GM12801 (cell line): ENCODE measurements at regions not wholly inside any gene's neighbourhood (a gene's known extent, or its start where the extent isn't known, plus 50 kb on each side); places are given as distances from the start of the nearest gene placed in this dataset.

Experiments used
- CTCF ChIP-seq: IDR thresholded peaks from one replicate; pipeline ENCODE4 v1.5.1; 2011; ENCODE audit warnings: control low read depth; ENCODE audit not compliant: insufficient read length; ENCODE audit errors: extremely low read depth

GRCh38 chr14:62558451-62558850 lies 486.8 kb downstream of the KCNH5 start:
- no peak for TF ChIP-seq CTCF

- no peak for TF ChIP-seq CTCF
These were observed 460.0 kb downstream of the KCNH5 start for GRCh38 chr14:62585247-62585646.

GRCh38 chr14:62592877-62593276 lies 452.4 kb downstream of the KCNH5 start:
- no peak for TF ChIP-seq CTCF

GRCh38 chr14:62597143-62597542 lies 448.1 kb downstream of the KCNH5 start:
- TF ChIP-seq CTCF = no peak

- TF ChIP-seq CTCF = no peak
These were observed 445.5 kb downstream of the KCNH5 start for GRCh38 chr14:62599616-62600385.

- no peak for TF ChIP-seq CTCF
These were observed 442.5 kb downstream of the KCNH5 start for GRCh38 chr14:62602712-62603111.

- TF ChIP-seq CTCF = no peak
These were observed 440.7 kb downstream of the KCNH5 start for GRCh38 chr14:62604524-62604923.
